Activated naive CD4-positive, alpha-beta T cell treated with anti-CD3 and anti-CD28 coated beads, Interleukin-2, amount 50 U/mL, for 24 hours (primary cell): ENCODE measurements at regions not wholly inside any gene's neighbourhood (a gene's known extent, or its start where the extent isn't known, plus 50 kb on each side); places are given as distances from the start of the nearest gene placed in this dataset.

Experiments
- H3K27ac Mint-ChIP-seq: one replicate; pipeline ENCODE4 v1.8.0; 2021; ENCODE audit warnings: mild to moderate bottlenecking, mixed read lengths
- H3K27me3 Mint-ChIP-seq: one replicate; pipeline ENCODE4 v1.8.0; 2021; ENCODE audit warnings: mixed read lengths
- H3K36me3 Mint-ChIP-seq: one replicate; pipeline ENCODE4 v1.8.0; 2021; ENCODE audit warnings: mixed read lengths
- H3K4me1 Mint-ChIP-seq: one replicate; pipeline ENCODE4 v1.8.0; 2021; ENCODE audit warnings: mixed read lengths
- H3K4me3 Mint-ChIP-seq: one replicate; pipeline ENCODE4 v1.8.0; 2021; ENCODE audit warnings: mild to moderate bottlenecking, mixed read lengths
- H3K9me3 Mint-ChIP-seq: one replicate; pipeline ENCODE4 v1.8.0; 2021; ENCODE audit warnings: mixed read lengths

- Mint-ChIP-seq H3K4me1 (no peaks in the 10 kb centered on the region), H3K36me3 (no peaks in the 10 kb centered on the region), H3K9me3 (no peaks in the 10 kb centered on the region), H3K4me3 (no peak overlapping the region), H3K27ac (no peak overlapping the region), H3K27me3 (peaks cover 3% of the 10 kb centered on the region)
These were observed 54.9 kb upstream of the PLEKHG1 start for GRCh38 chr6:150544793-150545192.

GRCh38 chr6:150546457-150546856, 53.2 kb upstream of the PLEKHG1 start:
- Mint-ChIP-seq H3K36me3 (no peaks in the 10 kb centered on the region), H3K27ac (no peak overlapping the region), H3K9me3 (no peaks in the 10 kb centered on the region), H3K4me1 (no peaks in the 10 kb centered on the region), H3K27me3 (peaks cover 3% of the 10 kb centered on the region), H3K4me3 (no peak overlapping the region)

GRCh38 chr6:150547502-150548222, 52.0 kb upstream of the PLEKHG1 start:
- Mint-ChIP-seq H3K4me1 (no peaks in the 10 kb centered on the region), H3K36me3 (no peaks in the 10 kb centered on the region), H3K27ac (no peak overlapping the region), H3K4me3 (no peak overlapping the region), H3K27me3 (peaks cover 3% of the 10 kb centered on the region), H3K9me3 (no peaks in the 10 kb centered on the region)

- H3K36me3 Mint-ChIP-seq: no peaks in the 10 kb centered on the region
- H3K4me1 Mint-ChIP-seq: no peaks in the 10 kb centered on the region
- no peak overlapping the region for H3K27ac Mint-ChIP-seq
- H3K27me3 Mint-ChIP-seq: peaks cover 3% of the 10 kb centered on the region
- no peak overlapping the region for H3K4me3 Mint-ChIP-seq
- H3K9me3 Mint-ChIP-seq: no peaks in the 10 kb centered on the region
These were observed 51.4 kb upstream of the PLEKHG1 start for GRCh38 chr6:150548330-150548729.

- Mint-ChIP-seq H3K4me3 (no peak overlapping the region), H3K36me3 (no peaks in the 10 kb centered on the region), H3K4me1 (no peaks in the 10 kb centered on the region), H3K27ac (no peak overlapping the region), H3K9me3 (no peaks in the 10 kb centered on the region), H3K27me3 (peaks cover 3% of the 10 kb centered on the region)
These were observed 50.7 kb upstream of the PLEKHG1 start for GRCh38 chr6:150549007-150549406.

- H3K27me3 Mint-ChIP-seq: peaks cover 3% of the 10 kb centered on the region
These were observed 50.0 kb upstream of the PLEKHG1 start for GRCh38 chr6:150549674-150550101.

More at GRCh38 chr6:150549674-150550101, 50.0 kb upstream of the PLEKHG1 start:
- H3K4me1 Mint-ChIP-seq: no peaks in the 10 kb centered on the region
- H3K4me3 Mint-ChIP-seq: no peak overlapping the region
- H3K27ac Mint-ChIP-seq: no peak overlapping the region
- H3K9me3 Mint-ChIP-seq: no peaks in the 10 kb centered on the region
- H3K36me3 Mint-ChIP-seq: no peaks in the 10 kb centered on the region
